Mesendoderm (in vitro differentiated cells): ENCODE measurements at regions not wholly inside any gene's neighbourhood (a gene's known extent, or its start where the extent isn't known, plus 50 kb on each side); places are given as distances from the start of the nearest gene placed in this dataset.

Experiments used
- DNase-seq: peaks from one replicate; pipeline ENCODE4 v3.0.0; 2013
- H2AK5ac ChIP-seq: 2 replicates; pipeline ENCODE4 v1.6.1; 2013; ENCODE audit warnings: low read length, inconsistent platforms
- H2BK120ac ChIP-seq: 2 replicates; pipeline ENCODE4 v1.6.1; 2013; ENCODE audit warnings: low read depth, mild to moderate bottlenecking, low read length, moderate library complexity, mixed read lengths
- H2BK15ac ChIP-seq: replicated peaks from 2 replicates; pipeline ENCODE4 v1.6.1; 2013; ENCODE audit warnings: low read depth, mild to moderate bottlenecking, moderate library complexity
- H2BK5ac ChIP-seq: 2 replicates; pipeline ENCODE4 v1.6.1; 2013; ENCODE audit warnings: low read length, inconsistent platforms
- H3K18ac ChIP-seq: 2 replicates; pipeline ENCODE4 v1.6.1; 2013; ENCODE audit warnings: mild to moderate bottlenecking, low read length, mixed read lengths
- H3K23ac ChIP-seq: one replicate; pipeline ENCODE4 v1.6.1; 2013; ENCODE audit warnings: low read length
- H3K27ac ChIP-seq: 2 replicates; pipeline ENCODE4 v1.5.1; 2013; ENCODE audit warnings: low read depth, mild to moderate bottlenecking, inconsistent platforms, low read length, moderate library complexity
- H3K27me3 ChIP-seq: 2 replicates; pipeline ENCODE4 v1.6.1; 2013; ENCODE audit warnings: low read length, control low read depth, mild to moderate bottlenecking, inconsistent platforms; ENCODE audit not compliant: insufficient read depth, poor library complexity
- H3K36me3 ChIP-seq: 2 replicates; pipeline ENCODE4 v1.6.1; 2013; ENCODE audit warnings: low read length, inconsistent platforms; ENCODE audit not compliant: control insufficient read depth, insufficient read depth
- H3K4ac ChIP-seq: one replicate; pipeline ENCODE4 v1.6.1; 2013; ENCODE audit warnings: low read depth, mild to moderate bottlenecking, low read length, moderate library complexity
- H3K4me1 ChIP-seq: 2 replicates; pipeline ENCODE4 v1.6.1; 2013; ENCODE audit warnings: low read depth, low read length, inconsistent platforms; ENCODE audit not compliant: control insufficient read depth
- H3K4me2 ChIP-seq: 2 replicates; pipeline ENCODE4 v1.6.1; 2013; ENCODE audit warnings: low read length
- H3K4me3 ChIP-seq: 2 replicates; pipeline ENCODE4 v1.5.1; 2013; ENCODE audit warnings: mild to moderate bottlenecking, low read length
- H3K56ac ChIP-seq: one replicate; pipeline ENCODE4 v1.6.1; 2013; ENCODE audit warnings: low read length
- H3K79me1 ChIP-seq: 2 replicates; pipeline ENCODE4 v1.6.1; 2013; ENCODE audit warnings: low read length, inconsistent platforms
- H3K79me2 ChIP-seq: 2 replicates; pipeline ENCODE4 v1.6.1; 2013; ENCODE audit warnings: mild to moderate bottlenecking, low read length; ENCODE audit not compliant: control insufficient read depth, insufficient read depth
- H3K9ac ChIP-seq: 2 replicates; pipeline ENCODE4 v1.6.1; 2013; ENCODE audit warnings: low read length, inconsistent platforms
- H4K5ac ChIP-seq: one replicate; pipeline ENCODE4 v1.6.1; 2013; ENCODE audit warnings: low read length
- H4K8ac ChIP-seq: one replicate; pipeline ENCODE4 v1.6.1; 2013; ENCODE audit warnings: low read depth, mild to moderate bottlenecking, control low read depth, low read length, moderate library complexity
- WGBS: extraction: QIAGEN DNeasy Blood & Tissue Kit; methylation state at CpG from one replicate; pipeline ENCODE4 v1.1.7; 2013; ENCODE audit warnings: low lambda C conversion rate, missing lambda C conversion rate; ENCODE audit not compliant: insufficient coverage; ENCODE audit errors: extremely low coverage; 5-methylcytosine and 5-hydroxymethylcytosine counted together

DNA sequence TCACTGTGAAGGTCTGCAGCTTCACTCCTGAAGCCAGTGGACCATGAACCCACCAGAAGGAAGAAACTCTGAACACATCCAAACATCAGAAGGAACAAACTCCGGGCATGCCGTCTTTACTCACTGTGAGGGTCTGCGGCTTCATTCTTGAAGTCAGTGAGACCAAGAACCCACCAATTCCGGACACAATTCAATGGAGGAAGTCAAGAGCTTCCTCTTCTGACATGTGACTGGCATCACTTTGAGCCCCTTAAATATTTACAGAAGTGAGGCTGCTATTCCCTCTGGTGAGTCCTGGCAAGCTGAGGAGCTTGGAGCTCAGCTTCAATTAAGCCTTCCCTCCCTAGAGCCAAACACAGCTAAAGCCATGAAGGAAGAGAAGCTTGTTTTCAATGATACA, 103.5 kb upstream of the SRD5A3 start:
- no peak overlapping the region for H3K4me3 ChIP-seq
- no peaks in the 10 kb centered on the region for H3K27me3 ChIP-seq
- H3K9ac ChIP-seq, result no peak overlapping the region
- no peak overlapping the region for H3K4ac ChIP-seq
- H3K18ac ChIP-seq, result no peak overlapping the region
- H3K79me2 ChIP-seq, result no peaks in the 10 kb centered on the region
- no peak overlapping the region for H4K8ac ChIP-seq
- H3K27ac ChIP-seq, result no peak overlapping the region
- H3K36me3 ChIP-seq, result no peaks in the 10 kb centered on the region
- H4K5ac ChIP-seq, result no peak overlapping the region
- no peak overlapping the region for H2AK5ac ChIP-seq
- no CpG with 5 or more reads among the region's 4 CpGs for WGBS
- H2BK15ac ChIP-seq, result no peak overlapping the region
- no peak overlapping the region for H3K56ac ChIP-seq
- no peaks in the 10 kb centered on the region for H3K79me1 ChIP-seq
- H3K4me2 ChIP-seq, result no peak overlapping the region
- no peak overlapping the region for H2BK5ac ChIP-seq
- no peak overlapping the region for H2BK120ac ChIP-seq
- no peaks in the 10 kb centered on the region for H3K4me1 ChIP-seq
- no peak for DNase-seq
- no peak overlapping the region for H3K23ac ChIP-seq

- no peak overlapping the region for H3K23ac ChIP-seq
- no peaks in the 10 kb centered on the region for H3K27me3 ChIP-seq
- H3K27ac ChIP-seq, result no peak overlapping the region
- WGBS, result no CpG with 5 or more reads among the region's 5 CpGs
- H3K79me2 ChIP-seq, result no peaks in the 10 kb centered on the region
- H3K36me3 ChIP-seq, result no peaks in the 10 kb centered on the region
- H3K4ac ChIP-seq, result no peak overlapping the region
- H3K4me2 ChIP-seq, result no peak overlapping the region
- H3K4me3 ChIP-seq, result no peak overlapping the region
- H4K8ac ChIP-seq, result no peak overlapping the region
- no peaks in the 10 kb centered on the region for H3K4me1 ChIP-seq
- no peak overlapping the region for H3K18ac ChIP-seq
- no peaks in the 10 kb centered on the region for H3K79me1 ChIP-seq
- no peak overlapping the region for H2BK15ac ChIP-seq
- H3K9ac ChIP-seq, result no peak overlapping the region
- H4K5ac ChIP-seq, result no peak overlapping the region
- no peak overlapping the region for H3K56ac ChIP-seq
- H2AK5ac ChIP-seq, result no peak overlapping the region
- DNase-seq, result no peak
- no peak overlapping the region for H2BK120ac ChIP-seq
- no peak overlapping the region for H2BK5ac ChIP-seq
Measured at GRCh38 chr4:55247521-55247920, 98.5 kb upstream of the SRD5A3 start.

GRCh38 chr4:55248756-55249155, 97.3 kb upstream of the SRD5A3 start:
- no peak overlapping the region for H3K4me3 ChIP-seq
- no peaks in the 10 kb centered on the region for H3K36me3 ChIP-seq
- no peak overlapping the region for H3K56ac ChIP-seq
- WGBS, result no CpG with 5 or more reads among the region's 6 CpGs
- no peak overlapping the region for H3K23ac ChIP-seq
- H2AK5ac ChIP-seq, result no peak overlapping the region
- H4K8ac ChIP-seq, result no peak overlapping the region
- H3K4me1 ChIP-seq, result peaks cover 3% of the 10 kb centered on the region
- no peaks in the 10 kb centered on the region for H3K27me3 ChIP-seq
- H3K79me1 ChIP-seq, result no peaks in the 10 kb centered on the region
- no peak overlapping the region for H4K5ac ChIP-seq
- H3K18ac ChIP-seq, result peak overlapping the region; percentile 8
- H2BK5ac ChIP-seq, result no peak overlapping the region
- peak; percentile 63 for DNase-seq
- no peak overlapping the region for H3K27ac ChIP-seq
- no peaks in the 10 kb centered on the region for H3K79me2 ChIP-seq
- no peak overlapping the region for H2BK120ac ChIP-seq
- H3K9ac ChIP-seq, result no peak overlapping the region
- no peak overlapping the region for H3K4me2 ChIP-seq
- H3K4ac ChIP-seq, result no peak overlapping the region
- H2BK15ac ChIP-seq, result no peak overlapping the region

DNA sequence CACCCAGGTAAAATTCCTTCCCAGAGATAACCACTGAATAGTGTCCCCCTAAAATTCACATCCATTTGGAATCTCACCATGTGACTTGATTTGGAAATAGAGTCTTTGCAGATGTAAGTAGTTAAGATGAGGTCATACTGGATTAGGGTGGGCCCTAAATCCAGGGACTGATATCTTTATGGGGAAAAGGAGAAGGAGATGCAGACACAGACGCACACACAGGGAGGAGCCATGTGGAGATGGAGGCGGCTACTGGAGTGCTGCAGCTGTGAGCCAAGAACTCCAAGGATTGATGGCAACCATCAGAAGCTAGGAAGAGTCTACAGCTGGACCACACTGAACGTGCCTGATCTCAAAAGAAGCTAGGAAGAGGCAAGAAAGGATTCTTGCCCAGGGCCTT, 96.6 kb upstream of the SRD5A3 start:
- Histone ChIP-seq H4K5ac (peak overlapping the region; percentile 26), H3K36me3 (no peaks in the 10 kb centered on the region), H2BK15ac (no peak overlapping the region), H3K9ac (no peak overlapping the region), H3K4me2 (no peak overlapping the region), H3K4me3 (no peak overlapping the region), H2BK5ac (peak overlapping the region; percentile 48), H4K8ac (no peak overlapping the region), H3K4ac (no peak overlapping the region), H2BK120ac (no peak overlapping the region), H3K27me3 (no peaks in the 10 kb centered on the region), H3K23ac (no peak overlapping the region), H2AK5ac (no peak overlapping the region), H3K56ac (no peak overlapping the region), H3K27ac (no peak overlapping the region), H3K18ac (no peak overlapping the region), H3K4me1 (peaks cover 4% of the 10 kb centered on the region), H3K79me2 (no peaks in the 10 kb centered on the region), H3K79me1 (no peaks in the 10 kb centered on the region)
- WGBS, result no CpG with 5 or more reads among the region's 3 CpGs
- DNase-seq, result no peak

DNA sequence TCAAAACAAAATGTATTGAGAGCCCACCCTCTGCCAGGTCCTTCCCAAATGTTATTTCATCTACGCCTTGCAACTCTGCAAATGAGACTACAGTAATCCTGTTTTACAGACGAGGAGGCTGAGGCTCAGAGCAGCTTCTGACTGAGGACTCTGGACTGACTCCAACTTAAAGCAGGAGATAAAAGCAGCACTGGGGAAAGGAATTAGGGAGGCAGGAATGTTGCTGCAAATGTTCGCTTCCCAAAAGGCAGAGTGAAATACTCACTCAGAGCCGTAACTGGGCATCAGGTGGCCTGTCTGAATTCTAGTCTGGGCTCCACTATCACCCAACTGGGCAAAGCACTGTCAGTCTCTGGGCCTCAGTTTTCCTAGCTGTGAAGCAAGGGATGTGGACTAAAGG, 94.7 kb upstream of the SRD5A3 start:
- Histone ChIP-seq H3K9ac (no peak overlapping the region), H3K18ac (no peak overlapping the region), H2BK15ac (no peak overlapping the region), H3K27ac (no peak overlapping the region), H3K56ac (no peak overlapping the region), H3K36me3 (no peaks in the 10 kb centered on the region), H3K4me3 (no peak overlapping the region), H3K79me1 (no peaks in the 10 kb centered on the region), H3K79me2 (no peaks in the 10 kb centered on the region), H3K27me3 (no peaks in the 10 kb centered on the region), H2BK120ac (no peak overlapping the region), H2BK5ac (peak overlapping the region; percentile 51), H4K8ac (no peak overlapping the region), H4K5ac (no peak overlapping the region), H3K4me1 (peaks cover 8% of the 10 kb centered on the region), H3K23ac (no peak overlapping the region), H2AK5ac (no peak overlapping the region), H3K4me2 (no peak overlapping the region), H3K4ac (no peak overlapping the region)
- peak; percentile 35 for DNase-seq
- no CpG with 5 or more reads among the region's 4 CpGs for WGBS

DNA sequence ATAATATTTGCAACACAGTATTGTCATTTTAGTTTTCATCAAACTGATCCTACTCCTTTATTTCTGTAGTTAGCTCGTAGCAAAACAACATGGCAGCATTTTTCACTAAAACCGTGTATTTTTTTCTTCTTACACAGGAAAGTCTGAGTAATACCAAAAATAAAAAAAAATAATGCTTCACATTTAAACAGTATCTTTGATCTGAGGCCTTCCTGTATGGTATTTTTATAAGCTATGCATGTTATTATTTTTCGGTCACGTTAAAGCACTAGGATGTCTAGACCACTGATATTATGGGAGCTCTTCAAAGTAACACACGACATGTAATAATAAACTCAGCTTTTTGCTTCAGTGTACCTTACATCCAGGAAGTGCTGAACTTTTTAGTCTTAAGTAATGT, 94.1 kb upstream of the SRD5A3 start:
- H3K4me2 ChIP-seq, result no peak overlapping the region
- H4K5ac ChIP-seq, result no peak overlapping the region
- H3K4me1 ChIP-seq, result peaks cover 9% of the 10 kb centered on the region
- no peak overlapping the region for H3K23ac ChIP-seq
- H2AK5ac ChIP-seq, result no peak overlapping the region
- H2BK15ac ChIP-seq, result no peak overlapping the region
- H3K36me3 ChIP-seq, result no peaks in the 10 kb centered on the region
- no peaks in the 10 kb centered on the region for H3K79me1 ChIP-seq
- no CpG with 5 or more reads among the region's 5 CpGs for WGBS
- no peak overlapping the region for H3K4me3 ChIP-seq
- H3K4ac ChIP-seq, result no peak overlapping the region
- H4K8ac ChIP-seq, result no peak overlapping the region
- H3K27ac ChIP-seq, result no peak overlapping the region
- H2BK5ac ChIP-seq, result no peak overlapping the region
- no peak overlapping the region for H3K56ac ChIP-seq
- H3K18ac ChIP-seq, result no peak overlapping the region
- no peaks in the 10 kb centered on the region for H3K27me3 ChIP-seq
- no peak for DNase-seq
- no peaks in the 10 kb centered on the region for H3K79me2 ChIP-seq
- no peak overlapping the region for H2BK120ac ChIP-seq
- no peak overlapping the region for H3K9ac ChIP-seq
